HG03575 (cell line): ENCODE measurements at regions not wholly inside any gene's neighbourhood (a gene's known extent, or its start where the extent isn't known, plus 50 kb on each side); places are given as distances from the start of the nearest gene placed in this dataset.

Source experiments
- ATAC-seq: cut with Tn5 transposase; IDR thresholded peaks from one replicate; pipeline ENCODE4 v1.9.1; 2021; ENCODE audit not compliant: unreplicated experiment, insufficient number of reproducible peaks, low FRiP score; ENCODE audit errors: extremely low read depth

- no peak for ATAC-seq
Measured at GRCh38 chr10:83144461-83144860, 994.8 kb upstream of the GHITM start.

GRCh38 chr10:83153714-83154113 is 985.6 kb upstream of the GHITM start:
- no peak for ATAC-seq

- ATAC-seq = no peak
Measured at GRCh38 chr10:83164156-83164555, 975.2 kb upstream of the GHITM start.

- no peak for ATAC-seq
Measured at GRCh38 chr10:83165265-83165664, 974.0 kb upstream of the GHITM start.

- ATAC-seq = no peak
Measured at GRCh38 chr10:83166344-83166743, 973.0 kb upstream of the GHITM start.

GRCh38 chr10:83167081-83167480 is 972.2 kb upstream of the GHITM start:
- no peak for ATAC-seq

GRCh38 chr10:83176901-83177300 is 962.4 kb upstream of the GHITM start:
- ATAC-seq = no peak

- ATAC-seq = no peak
Measured at GRCh38 chr10:83178526-83178925, 960.8 kb upstream of the GHITM start.

GRCh38 chr10:83179371-83179770 is 959.9 kb upstream of the GHITM start:
- ATAC-seq = no peak

GRCh38 chr10:83182076-83182475 is 957.2 kb upstream of the GHITM start:
- ATAC-seq = no peak

- ATAC-seq = no peak
Measured at GRCh38 chr10:83184641-83185040, 954.7 kb upstream of the GHITM start.

- ATAC-seq = no peak
Measured at GRCh38 chr10:83190614-83191013, 948.7 kb upstream of the GHITM start.

GRCh38 chr10:83193026-83193425 is 946.3 kb upstream of the GHITM start:
- ATAC-seq = no peak

GRCh38 chr10:83195021-83195420 is 944.3 kb upstream of the GHITM start:
- ATAC-seq = no peak

- ATAC-seq = no peak
Measured at GRCh38 chr10:83199374-83199773, 939.9 kb upstream of the GHITM start.

- ATAC-seq = no peak
Measured at GRCh38 chr10:83205861-83206260, 933.4 kb upstream of the GHITM start.

- ATAC-seq = no peak
Measured at GRCh38 chr10:83212632-83213334, 926.5 kb upstream of the GHITM start.

- ATAC-seq = no peak
Measured at GRCh38 chr10:83214136-83214535, 925.2 kb upstream of the GHITM start.

GRCh38 chr10:83218205-83218604 is 921.1 kb upstream of the GHITM start:
- ATAC-seq = no peak

- ATAC-seq = no peak
Measured at GRCh38 chr10:83222300-83222699, 917.0 kb upstream of the GHITM start.
